ENCODE measurements at regions not wholly inside any gene's neighbourhood (a gene's known extent, or its start where the extent isn't known, plus 50 kb on each side); places are given as distances from the start of the nearest gene placed in this dataset.
"Not testable (repeated sequence)": the region's sequence is repeated elsewhere in the genome, so short reads cannot be mapped to it uniquely, and the experiment has no call there.

GRCh38 chr2:58354230-58354629 lies 113.1 kb upstream of the FANCL start:
- no peak for DNase-seq

DNA sequence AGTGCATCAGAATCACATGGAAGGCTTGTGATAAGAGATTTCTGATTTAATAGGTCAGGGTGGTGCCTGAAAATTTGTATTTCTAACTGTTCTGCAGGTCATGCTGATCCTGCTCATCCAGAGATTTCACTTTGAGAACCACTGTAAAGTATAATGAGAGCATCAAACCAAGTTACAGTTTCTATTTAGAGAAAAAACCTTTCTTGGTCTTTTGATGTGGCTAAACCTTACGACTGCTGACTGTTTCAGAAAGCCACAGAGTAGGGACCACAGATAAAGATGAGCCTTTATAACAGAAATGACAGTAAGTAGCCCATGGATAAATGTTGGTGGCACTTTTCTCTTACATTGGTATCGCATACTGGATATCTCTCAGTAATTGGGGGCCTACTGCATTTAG lies 109.4 kb upstream of the FANCL start:
- no peak for DNase-seq

DNA sequence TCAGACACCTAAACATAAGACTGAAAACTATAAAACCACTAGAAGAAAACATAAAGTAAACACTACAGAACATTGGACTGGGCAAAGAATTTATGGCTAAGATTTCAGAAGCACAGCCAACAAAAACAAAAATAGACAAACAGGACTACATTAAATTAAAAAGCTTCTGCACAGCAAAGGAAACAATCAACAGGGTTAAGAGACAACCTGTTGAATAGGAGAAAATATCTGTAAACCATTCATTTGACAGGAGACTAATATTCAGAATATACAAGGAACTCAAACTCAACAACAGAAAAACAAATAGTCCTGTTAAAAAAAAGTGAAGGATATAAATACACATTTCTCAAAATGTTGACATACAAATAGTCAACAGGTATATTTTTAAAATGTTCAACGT lies 106.7 kb upstream of the FANCL start:
- DNase-seq = no peak

- DNase-seq = no peak
These were observed 99.9 kb upstream of the FANCL start for GRCh38 chr2:58341047-58341446.

DNA sequence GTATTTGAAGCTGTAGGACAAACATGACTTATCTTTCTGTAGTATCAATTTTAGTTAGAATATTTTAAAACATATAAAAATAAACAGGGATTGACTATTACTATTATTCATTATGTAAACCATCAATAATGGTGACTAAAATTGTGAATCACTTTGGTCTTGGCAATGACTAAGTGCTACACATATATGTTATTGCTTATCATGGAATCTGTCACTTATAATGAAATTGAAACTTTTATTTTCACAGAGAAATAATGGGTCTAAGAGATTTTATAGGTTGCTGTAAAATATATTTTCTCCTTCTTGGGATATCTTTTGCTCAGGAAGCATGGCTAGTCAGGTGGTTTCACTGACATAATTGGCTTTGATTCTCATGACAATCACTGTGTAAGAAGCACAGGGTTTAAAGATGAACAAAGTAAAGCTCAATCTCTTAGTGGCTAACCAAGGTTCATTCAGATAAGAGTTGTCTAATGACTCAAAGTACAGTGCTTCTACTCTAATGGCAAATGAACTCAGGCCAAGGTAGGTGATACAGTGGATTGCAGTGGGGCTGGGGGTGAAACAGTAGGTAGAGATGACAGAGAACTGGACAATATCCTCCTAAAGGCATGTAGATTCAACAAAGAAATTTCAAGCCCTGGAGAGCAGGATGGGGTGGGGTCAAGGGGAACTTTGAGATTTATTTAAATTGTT lies 98.6 kb upstream of the FANCL start:
- no peak for DNase-seq

- no peak for DNase-seq
These were observed 95.3 kb upstream of the FANCL start for GRCh38 chr2:58336416-58336815.

- DNase-seq = no peak
These were observed 93.3 kb upstream of the FANCL start for GRCh38 chr2:58334414-58334813.

DNA sequence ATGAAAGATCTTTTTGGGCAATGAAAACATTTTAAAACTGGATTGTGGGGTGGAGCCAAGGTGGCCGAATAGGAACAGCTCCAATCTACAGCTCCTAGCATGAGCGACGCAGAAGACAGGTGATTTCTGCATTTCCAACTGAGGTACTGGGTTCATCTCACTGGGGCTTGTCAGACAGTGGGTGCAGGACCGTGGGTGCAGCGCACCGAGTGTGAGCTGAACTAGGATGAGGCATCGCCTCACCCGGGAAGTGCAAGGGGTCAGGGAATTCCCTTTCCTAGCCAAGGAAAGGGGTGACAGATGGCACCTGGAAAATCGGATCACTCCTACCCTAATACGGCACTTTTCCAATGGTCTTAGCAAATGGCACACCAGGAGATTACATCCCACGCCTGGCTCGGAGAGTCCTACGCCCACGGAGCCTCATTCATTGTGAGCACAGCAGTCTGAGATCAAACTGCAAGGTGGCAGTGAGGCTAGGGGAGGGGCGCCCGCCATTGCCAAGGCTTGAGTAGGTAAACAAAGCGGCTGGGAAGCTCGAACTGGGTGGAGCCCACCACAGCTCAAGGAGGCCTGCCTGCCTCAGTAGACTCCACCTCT lies 84.3 kb upstream of the FANCL start:
- not testable (repeated sequence) for DNase-seq

GRCh38 chr2:58319481-58319880 lies 78.4 kb upstream of the FANCL start:
- no peak for DNase-seq

DNA sequence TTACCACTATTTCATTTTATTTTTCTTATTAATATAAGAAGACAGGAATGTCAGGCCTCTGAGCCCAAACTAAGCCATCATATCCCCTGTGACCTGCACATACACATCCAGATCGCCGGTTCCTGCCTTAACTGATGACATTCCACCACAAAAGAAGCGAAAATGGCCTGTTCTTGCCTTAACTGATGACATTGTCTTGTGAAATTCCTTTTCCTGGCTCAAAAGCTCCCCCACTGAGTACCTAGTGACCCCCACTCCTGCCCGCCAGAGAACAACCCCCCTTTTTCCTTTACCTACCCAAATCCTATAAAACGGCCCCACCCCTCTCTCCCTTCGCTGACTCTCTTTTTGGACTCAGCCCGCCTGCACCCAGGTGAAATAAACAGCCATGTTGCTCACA lies 77.8 kb upstream of the FANCL start:
- DNase-seq = not testable (repeated sequence)

DNA sequence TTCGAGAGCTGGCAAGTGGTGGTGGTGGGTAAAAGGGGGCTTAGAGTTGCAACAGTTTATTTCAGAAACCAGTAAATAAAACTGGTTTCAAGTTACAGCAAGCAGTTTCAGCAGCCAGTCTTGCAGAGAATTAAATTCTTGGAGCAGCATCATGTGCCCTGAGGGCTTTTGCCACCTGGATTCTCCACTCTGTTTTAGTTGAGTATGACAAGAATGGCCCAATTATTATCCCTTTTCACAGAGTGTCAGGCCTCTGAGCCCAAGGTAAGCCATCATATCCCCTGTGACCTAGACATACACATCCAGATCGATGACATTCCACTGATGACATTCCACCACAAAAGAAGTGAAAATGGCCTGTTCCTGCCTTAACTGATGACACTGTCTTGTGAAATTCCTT lies 72.8 kb upstream of the FANCL start:
- DNase-seq = no peak

DNA sequence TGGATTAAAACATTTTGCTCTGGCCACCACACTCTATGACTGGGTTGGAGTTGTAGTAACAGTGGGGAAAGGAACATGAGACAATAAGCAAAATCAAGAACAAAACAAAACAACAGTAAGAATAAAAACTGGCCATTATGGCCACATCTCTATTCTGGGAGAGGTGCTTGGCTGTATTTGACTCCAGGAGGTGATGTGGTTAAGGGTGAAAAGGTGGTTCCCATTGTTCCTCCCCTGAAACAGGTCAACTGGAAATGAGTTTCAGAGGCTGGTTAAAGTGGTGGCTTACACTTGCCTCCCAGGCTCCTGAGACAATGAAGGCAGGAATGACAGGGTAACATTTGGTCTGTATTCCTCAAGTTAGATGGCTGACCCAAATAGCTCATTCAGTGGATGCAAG lies 67.3 kb upstream of the FANCL start:
- DNase-seq = no peak

DNA sequence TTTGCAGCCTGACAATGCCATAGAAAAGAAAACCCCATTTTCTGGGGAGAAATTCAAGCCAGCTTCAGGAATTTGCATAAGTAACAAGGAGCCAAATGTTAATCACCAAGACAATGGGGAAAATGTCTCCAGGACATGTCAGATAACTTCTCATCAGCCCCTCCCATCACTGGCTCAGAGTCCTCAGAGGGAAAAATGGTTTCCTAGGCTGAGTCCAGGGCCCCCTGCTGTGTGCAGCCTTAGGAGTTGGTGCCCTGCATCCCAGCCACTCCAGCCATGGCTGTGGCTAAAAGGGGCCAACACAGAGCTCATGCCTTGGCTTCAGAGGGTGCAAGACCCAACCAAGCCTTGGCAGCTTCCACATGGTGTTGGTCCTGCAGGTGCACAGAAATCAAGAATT lies 63.7 kb upstream of the FANCL start:
- no peak for DNase-seq

GRCh38 chr2:58299123-58299522 lies 58.0 kb upstream of the FANCL start:
- DNase-seq = no peak

DNA sequence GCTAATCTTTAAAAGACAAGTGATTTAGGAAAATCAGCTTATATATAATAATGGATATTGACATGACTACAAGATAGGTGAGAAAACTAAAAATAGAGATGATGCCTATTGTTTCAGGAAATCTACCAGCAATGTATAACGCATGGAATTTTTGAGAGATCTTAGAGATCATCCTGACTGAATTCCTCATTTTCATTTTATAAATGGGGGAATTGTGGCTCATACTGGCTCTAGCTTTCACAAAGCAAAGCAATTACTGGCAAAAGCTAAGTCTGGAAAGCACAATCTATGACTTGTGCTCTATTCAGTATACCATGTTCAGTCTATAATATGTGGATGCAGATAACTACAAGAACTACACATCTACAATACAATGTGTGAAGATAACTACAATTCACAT lies 51.9 kb upstream of the FANCL start:
- no peak for DNase-seq

DNA sequence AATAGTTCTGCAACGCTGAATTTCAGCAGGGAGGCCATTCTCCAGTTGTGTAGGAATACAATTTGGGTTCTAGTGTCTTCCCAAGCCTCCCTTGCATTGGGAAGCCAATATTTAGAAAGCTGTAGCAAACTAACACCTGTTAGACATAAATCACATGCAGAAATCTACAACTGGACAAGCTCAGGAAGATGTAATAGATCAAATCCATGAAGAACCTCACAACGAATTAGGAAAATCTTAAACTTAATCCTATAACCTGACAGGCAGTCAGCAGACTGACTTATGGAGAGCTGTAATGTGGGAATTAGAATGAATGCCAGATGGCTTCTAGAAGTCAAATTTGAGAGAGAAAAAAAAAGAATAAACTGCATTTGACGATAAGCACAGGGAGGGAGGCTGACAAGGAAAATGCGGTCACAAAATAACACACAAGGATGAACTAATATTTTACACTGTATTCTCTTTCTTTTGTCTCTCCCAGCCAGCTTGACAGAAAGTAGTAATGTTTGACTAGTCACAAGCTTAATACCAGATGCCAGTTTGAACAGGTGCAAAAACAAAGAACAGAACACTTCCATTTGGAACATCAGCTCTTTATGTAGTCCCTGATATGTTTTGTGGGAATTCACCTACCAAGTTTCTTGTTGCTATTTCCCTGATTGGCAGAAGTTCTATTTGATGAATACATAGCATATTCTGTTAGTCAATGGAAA lies 50.8 kb upstream of the FANCL start:
- DNase-seq = no peak

Measured in NCI-H510A (cell line).